GM12878 (cell line): ENCODE measurements at regions not wholly inside any gene's neighbourhood (a gene's known extent, or its start where the extent isn't known, plus 50 kb on each side); places are given as distances from the start of the nearest gene placed in this dataset.

Experiments used
- ATAC-seq: fragments of 200-7000 bp; cut with Tn5 transposase; 3 replicates; pipeline ENCODE4 v1.9.1; 2020; ENCODE audit warnings: mild to moderate bottlenecking, moderate library complexity
- BruUV-seq: library from RNA; stranded (reverse); fragments of 400-500 nt; replicated peaks from 2 replicates; lab custom pipeline; 2021; lab: Mats Ljungman, UMichigan
- CTCF ChIA-PET: fragments of 300-600 bp; sonication (Branson Sonifier 250); formaldehyde crosslinking; extraction: SDS; loops from one replicate; lab custom pipeline; 2021; ENCODE audit warnings: inconsistent platforms; lab: Yijun Ruan, JAX
- POLR2A ChIA-PET: fragments of 350-600 bp; formaldehyde crosslinking; extraction: SDS; loops from one replicate; lab custom pipeline; 2021; ENCODE audit warnings: inconsistent platforms; lab: Charles Lee
- RAD21 ChIA-PET: fragments of 300-600 bp; sonication (Branson Sonifier 250); formaldehyde crosslinking; loops from one replicate; lab custom pipeline; 2023; ENCODE audit warnings: antibody characterized with exemption; ENCODE audit not compliant: unreplicated experiment; lab: Charles Lee
- SMC1A ChIA-PET: fragments of 300-600 bp; sonication (Branson Sonifier 250); formaldehyde crosslinking; loops from one replicate; lab custom pipeline; 2023; ENCODE audit not compliant: unreplicated experiment, uncharacterized antibody; lab: Charles Lee
- DNase-seq: peaks from one replicate; pipeline ENCODE4 v3.0.0-alpha.2; 2011; ENCODE audit warnings: low read depth, low spot score
- FAIRE-seq: peaks from 3 replicates; lab custom pipeline; 2011; peaks lifted over from hg19 to GRCh38; lab: Jason Lieb, UNC
- H2AFZ ChIP-seq: 2 replicates; pipeline ENCODE4 v1.6.0; 2011; ENCODE audit warnings: low read depth, low read length, control low read depth; ENCODE audit not compliant: control insufficient read depth
- H3K27ac ChIP-seq: 2 replicates; pipeline ENCODE4 v1.5.1; 2011; ENCODE audit warnings: control low read depth; ENCODE audit not compliant: control insufficient read depth, insufficient read depth
- H3K27me3 ChIP-seq, 2 experiments: replicated peaks in 1 of 2; 2 replicates each; pipeline versions ENCODE4 v1.6.0 to v1.6.1; 2011; ENCODE audit warnings: low read length in 1 of 2; ENCODE audit not compliant: control insufficient read depth in 2 of 2, insufficient read depth in 2 of 2
- H3K36me3 ChIP-seq, 2 experiments: 2 replicates each; pipeline ENCODE4 v1.5.1; 2011; ENCODE audit warnings: low read length in 1 of 2; ENCODE audit not compliant: control insufficient read depth in 2 of 2, insufficient read depth in 2 of 2
- H3K4me1 ChIP-seq: 2 replicates; pipeline ENCODE4 v1.6.1; 2011; ENCODE audit warnings: mild to moderate bottlenecking, low read length, moderate library complexity, mixed read lengths; ENCODE audit not compliant: control insufficient read depth, insufficient read depth
- H3K4me2 ChIP-seq: 2 replicates; pipeline ENCODE4 v1.6.0; 2011; ENCODE audit warnings: control low read depth; ENCODE audit not compliant: control insufficient read depth, insufficient read depth
- H3K4me3 ChIP-seq: fragments of 200-600 bp; sonication (generic); 2 replicates; pipeline ENCODE4 v1.5.1; 2016
- H3K79me2 ChIP-seq: 2 replicates; pipeline ENCODE4 v1.6.0; 2011; ENCODE audit warnings: low read length; ENCODE audit not compliant: control insufficient read depth, insufficient read depth
- H3K9ac ChIP-seq: 2 replicates; pipeline ENCODE4 v1.8.0; 2011; ENCODE audit warnings: low read length, control low read depth, mixed read lengths; ENCODE audit not compliant: control insufficient read depth, insufficient read depth
- H3K9me3 ChIP-seq: replicated peaks from 3 replicates; pipeline ENCODE4 v1.5.1; 2011; ENCODE audit warnings: mild to moderate bottlenecking, low read length; ENCODE audit not compliant: control insufficient read depth, insufficient read depth
- H4K20me1 ChIP-seq: 2 replicates; pipeline ENCODE4 v1.6.0; 2011; ENCODE audit not compliant: control insufficient read depth, insufficient read depth
- BACH1 ChIP-seq: fragments of 450-650 bp; IDR thresholded peaks from 2 replicates; pipeline ENCODE4 v1.6.1; 2017; ENCODE audit warnings: mild to moderate bottlenecking, borderline replicate concordance
- BHLHE40 ChIP-seq, 2 experiments: fragments of 450-650 bp in 1 of 2; IDR thresholded peaks; 2 replicates each; pipeline ENCODE4 v1.6.1; 2011 to 2017; ENCODE audit warnings: low read depth in 2 of 2, borderline replicate concordance in 1 of 2, improper control_type of control experiment in 1 of 2, low read length in 1 of 2, mild to moderate bottlenecking in 1 of 2
- CBX3 ChIP-seq: fragments of 200-600 bp; sonication (generic); IDR thresholded peaks from 2 replicates; pipeline ENCODE4 v1.6.1; 2016; ENCODE audit warnings: low read depth, borderline replicate concordance
- CEBPB ChIP-seq, 2 experiments: fragments of 150-350 bp in 1 of 2; IDR thresholded peaks; 2 replicates each; pipeline ENCODE4 v1.6.1; 2012 to 2014; ENCODE audit warnings: low read depth in 2 of 2, low read length in 2 of 2, borderline replicate concordance in 1 of 2, inconsistent platforms in 1 of 2
- HCFC1 ChIP-seq: fragments of 150-350 bp; IDR thresholded peaks from 2 replicates; pipeline ENCODE4 v1.6.1; 2014; ENCODE audit warnings: low read length
- HDGF ChIP-seq: fragments of 450-650 bp; IDR thresholded peaks from 2 replicates; pipeline ENCODE4 v1.6.1; 2016; ENCODE audit warnings: antibody characterized with exemption
- IKZF1 ChIP-seq: fragments of 450-650 bp; conservative IDR thresholded peaks from 2 replicates; pipeline ENCODE4 v1.6.1; 2017; ENCODE audit warnings: antibody characterized with exemption, mild to moderate bottlenecking
- NFYA ChIP-seq: IDR thresholded peaks from 2 replicates; pipeline ENCODE4 v1.6.1; 2011; ENCODE audit warnings: low read depth, mild to moderate bottlenecking, low read length, improper control_type of control experiment, borderline replicate concordance
- PKNOX1 ChIP-seq: fragments of 450-650 bp; IDR thresholded peaks from 2 replicates; pipeline ENCODE4 v1.6.1; 2016; ENCODE audit warnings: mild to moderate bottlenecking
- POU2F2 ChIP-seq: IDR thresholded peaks from 3 replicates; pipeline ENCODE4 v1.6.1; 2011; ENCODE audit warnings: low read depth, mild to moderate bottlenecking, low read length, borderline replicate concordance
- SMAD1 ChIP-seq: fragments of 450-650 bp; IDR thresholded peaks from 2 replicates; pipeline ENCODE4 v1.6.1; 2018; ENCODE audit warnings: mild to moderate bottlenecking, low read depth; ENCODE audit not compliant: partially characterized antibody
- SP1 ChIP-seq: IDR thresholded peaks from one replicate; pipeline ENCODE4 v1.6.1; 2011; ENCODE audit warnings: low read depth, low read length
- ZNF217 ChIP-seq: fragments of 450-650 bp; IDR thresholded peaks from 2 replicates; pipeline ENCODE4 v1.6.1; 2017; ENCODE audit warnings: antibody characterized with exemption, mild to moderate bottlenecking
- in situ Hi-C: fragments of 300-500 bp; cut with MboI; formaldehyde crosslinking; loops from 9 replicates; pipeline ENCODE4 v1.14.3; 2018; ENCODE audit warnings: mixed read lengths
- intact Hi-C: fragments of 100-400 bp; cut with micrococcal nuclease; formaldehyde crosslinking; loops from one replicate; pipeline ENCODE4 v1.14.2; 2022; ENCODE audit not compliant: unreplicated experiment
- TF ChIP-seq, protein P1 (sequence below): fragments of 450-650 bp; IDR thresholded peaks from 2 replicates; pipeline ENCODE4 v1.6.1; 2016; ENCODE audit warnings: mild to moderate bottlenecking, moderate library complexity, borderline replicate concordance

GRCh38 chr5:148720257-148720656, 65.9 kb upstream of the HTR4 start:
- no peaks in the 10 kb centered on the region for H3K79me2 ChIP-seq
- ChIA-PET POLR2A (no interaction called here), SMC1A (interaction anchor here (1.0 to 1.4 kb wide), 2 partner anchors 10 to 13 kb away, joined by 3 read pairs; no protein-coding TSS in a partner anchor), RAD21 (no interaction called here), CTCF (interaction anchor here (1.6 to 7.6 kb wide), 2 partner anchors 11 to 21 kb away, joined by 5 to 48 read pairs; no protein-coding TSS in a partner anchor)
- no peaks in the 10 kb centered on the region for H3K4me1 ChIP-seq
- FAIRE-seq: no peak
- H3K4me2 ChIP-seq: no peak overlapping the region
- TF ChIP-seq SP1 (no peak), HDGF (no peak), SMAD1 (no peak), CEBPB (IDR thresholded peaks at IDR 0.05; ENCODE audit: borderline replicate concordance in 1 of 2, low read depth in 2 of 2, low read length in 2 of 2) (no peak), BACH1 (no peak), ZNF217 (no peak), HCFC1 (no peak), POU2F2 (no peak), IKZF1 (no peak), CBX3 (no peak), BHLHE40 (IDR thresholded peaks at IDR 0.05; ENCODE audit: borderline replicate concordance in 1 of 2, low read depth in 2 of 2, low read length in 1 of 2) (no peak), PKNOX1 (no peak), NFYA (no peak)
- TF ChIP-seq, protein P1, sequence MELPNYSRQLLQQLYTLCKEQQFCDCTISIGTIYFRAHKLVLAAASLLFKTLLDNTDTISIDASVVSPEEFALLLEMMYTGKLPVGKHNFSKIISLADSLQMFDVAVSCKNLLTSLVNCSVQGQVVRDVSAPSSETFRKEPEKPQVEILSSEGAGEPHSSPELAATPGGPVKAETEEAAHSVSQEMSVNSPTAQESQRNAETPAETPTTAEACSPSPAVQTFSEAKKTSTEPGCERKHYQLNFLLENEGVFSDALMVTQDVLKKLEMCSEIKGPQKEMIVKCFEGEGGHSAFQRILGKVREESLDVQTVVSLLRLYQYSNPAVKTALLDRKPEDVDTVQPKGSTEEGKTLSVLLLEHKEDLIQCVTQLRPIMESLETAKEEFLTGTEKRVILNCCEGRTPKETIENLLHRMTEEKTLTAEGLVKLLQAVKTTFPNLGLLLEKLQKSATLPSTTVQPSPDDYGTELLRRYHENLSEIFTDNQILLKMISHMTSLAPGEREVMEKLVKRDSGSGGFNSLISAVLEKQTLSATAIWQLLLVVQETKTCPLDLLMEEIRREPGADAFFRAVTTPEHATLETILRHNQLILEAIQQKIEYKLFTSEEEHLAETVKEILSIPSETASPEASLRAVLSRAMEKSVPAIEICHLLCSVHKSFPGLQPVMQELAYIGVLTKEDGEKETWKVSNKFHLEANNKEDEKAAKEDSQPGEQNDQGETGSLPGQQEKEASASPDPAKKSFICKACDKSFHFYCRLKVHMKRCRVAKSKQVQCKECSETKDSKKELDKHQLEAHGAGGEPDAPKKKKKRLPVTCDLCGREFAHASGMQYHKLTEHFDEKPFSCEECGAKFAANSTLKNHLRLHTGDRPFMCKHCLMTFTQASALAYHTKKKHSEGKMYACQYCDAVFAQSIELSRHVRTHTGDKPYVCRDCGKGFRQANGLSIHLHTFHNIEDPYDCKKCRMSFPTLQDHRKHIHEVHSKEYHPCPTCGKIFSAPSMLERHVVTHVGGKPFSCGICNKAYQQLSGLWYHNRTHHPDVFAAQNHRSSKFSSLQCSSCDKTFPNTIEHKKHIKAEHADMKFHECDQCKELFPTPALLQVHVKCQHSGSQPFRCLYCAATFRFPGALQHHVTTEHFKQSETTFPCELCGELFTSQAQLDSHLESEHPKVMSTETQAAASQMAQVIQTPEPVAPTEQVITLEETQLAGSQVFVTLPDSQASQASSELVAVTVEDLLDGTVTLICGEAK: no peak
- in situ Hi-C loops (no loop called here), intact Hi-C loops (no loop called here)
- no peak for DNase-seq
- no peak overlapping the region for H2AFZ ChIP-seq
- no peaks in the 10 kb centered on the region for H3K9me3 ChIP-seq
- ATAC-seq: no peak
- no peaks in the 10 kb centered on the region for H4K20me1 ChIP-seq
- BruUV-seq: no TSS peak
- no peaks in the 10 kb centered on the region for H3K36me3 ChIP-seq
- no peak overlapping the region for H3K9ac ChIP-seq
- no peak overlapping the region for H3K4me3 ChIP-seq
- H3K27me3 ChIP-seq: no peaks in the 10 kb centered on the region; a peak in 1 of 4 replicates
- no peak overlapping the region for H3K27ac ChIP-seq
